ENCODE measurements at regions not wholly inside any gene's neighbourhood (a gene's known extent, or its start where the extent isn't known, plus 50 kb on each side); places are given as distances from the start of the nearest gene placed in this dataset.

GRCh38 chr7:156515911-156516790 lies 124.4 kb upstream of the RNF32 start (continued):
- peak; percentile 95 for TF ChIP-seq BCL6 (CRISPR knock-in tag; IDR thresholded peaks at IDR 0.05)
- 0 out of 2 replicates have a peak, but pooled peaks have one; percentile 23 for TF ChIP-seq ZNF547 (CRISPR knock-in tag; IDR thresholded peaks at IDR 0.05)
- TF ChIP-seq ZNF761 (CRISPR knock-in tag; conservative IDR thresholded peaks at IDR 0.05), result 0 out of 2 replicates have a peak, but pooled peaks have one; percentile 55
- TF ChIP-seq ZNF274 (CRISPR knock-in tag; IDR thresholded peaks at IDR 0.05), result no peak; the same call in 1 of the 2 replicates
- no peak for TF ChIP-seq ELK4 (CRISPR knock-in tag; IDR thresholded peaks at IDR 0.05; ENCODE audit: borderline replicate concordance)
- no peak for TF ChIP-seq JUND (CRISPR knock-in tag; IDR thresholded peaks at IDR 0.05)
- TF ChIP-seq UBTF (CRISPR knock-in tag; IDR thresholded peaks at IDR 0.05), result no peak; the same call in 1 of the 2 replicates
- no peak for TF ChIP-seq E2F5 (CRISPR knock-in tag; conservative IDR thresholded peaks at IDR 0.05)
- no peak for TF ChIP-seq CBX2 (IDR thresholded peaks at IDR 0.05; ENCODE audit: low read depth, low read length)
- no peak for TF ChIP-seq CBX2 (CRISPR knock-in tag; IDR thresholded peaks at IDR 0.05; ENCODE audit: low read depth)
- TF ChIP-seq IRF2 (CRISPR knock-in tag; IDR thresholded peaks at IDR 0.05), result no peak; the same call in 1 of the 2 replicates
- TF ChIP-seq, protein P1, sequence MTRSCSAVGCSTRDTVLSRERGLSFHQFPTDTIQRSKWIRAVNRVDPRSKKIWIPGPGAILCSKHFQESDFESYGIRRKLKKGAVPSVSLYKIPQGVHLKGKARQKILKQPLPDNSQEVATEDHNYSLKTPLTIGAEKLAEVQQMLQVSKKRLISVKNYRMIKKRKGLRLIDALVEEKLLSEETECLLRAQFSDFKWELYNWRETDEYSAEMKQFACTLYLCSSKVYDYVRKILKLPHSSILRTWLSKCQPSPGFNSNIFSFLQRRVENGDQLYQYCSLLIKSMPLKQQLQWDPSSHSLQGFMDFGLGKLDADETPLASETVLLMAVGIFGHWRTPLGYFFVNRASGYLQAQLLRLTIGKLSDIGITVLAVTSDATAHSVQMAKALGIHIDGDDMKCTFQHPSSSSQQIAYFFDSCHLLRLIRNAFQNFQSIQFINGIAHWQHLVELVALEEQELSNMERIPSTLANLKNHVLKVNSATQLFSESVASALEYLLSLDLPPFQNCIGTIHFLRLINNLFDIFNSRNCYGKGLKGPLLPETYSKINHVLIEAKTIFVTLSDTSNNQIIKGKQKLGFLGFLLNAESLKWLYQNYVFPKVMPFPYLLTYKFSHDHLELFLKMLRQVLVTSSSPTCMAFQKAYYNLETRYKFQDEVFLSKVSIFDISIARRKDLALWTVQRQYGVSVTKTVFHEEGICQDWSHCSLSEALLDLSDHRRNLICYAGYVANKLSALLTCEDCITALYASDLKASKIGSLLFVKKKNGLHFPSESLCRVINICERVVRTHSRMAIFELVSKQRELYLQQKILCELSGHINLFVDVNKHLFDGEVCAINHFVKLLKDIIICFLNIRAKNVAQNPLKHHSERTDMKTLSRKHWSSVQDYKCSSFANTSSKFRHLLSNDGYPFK (CRISPR knock-in tag; IDR thresholded peaks at IDR 0.05; ENCODE audit: borderline replicate concordance), result no peak
- TF ChIP-seq ZNF552 (CRISPR knock-in tag; IDR thresholded peaks at IDR 0.05; ENCODE audit: borderline replicate concordance), result no peak
- TF ChIP-seq, protein P2, sequence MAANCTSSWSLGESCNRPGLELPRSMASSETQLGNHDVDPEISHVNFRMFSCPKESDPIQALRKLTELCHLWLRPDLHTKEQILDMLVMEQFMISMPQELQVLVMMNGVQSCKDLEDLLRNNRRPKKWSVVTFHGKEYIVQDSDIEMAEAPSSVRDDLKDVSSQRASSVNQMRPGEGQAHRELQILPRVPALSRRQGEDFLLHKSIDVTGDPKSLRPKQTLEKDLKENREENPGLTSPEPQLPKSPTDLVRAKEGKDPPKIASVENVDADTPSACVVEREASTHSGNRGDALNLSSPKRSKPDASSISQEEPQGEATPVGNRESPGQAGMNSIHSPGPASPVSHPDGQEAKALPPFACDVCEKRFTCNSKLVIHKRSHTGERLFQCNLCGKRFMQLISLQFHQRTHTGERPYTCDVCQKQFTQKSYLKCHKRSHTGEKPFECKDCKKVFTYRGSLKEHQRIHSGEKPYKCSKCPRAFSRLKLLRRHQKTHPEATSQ (CRISPR knock-in tag; IDR thresholded peaks at IDR 0.05; ENCODE audit: borderline replicate concordance), result 0 out of 2 replicates have a peak, but pooled peaks have one; percentile 24

All from HepG2 (cell line).